SU-DHL-6 (cell line): ENCODE measurements at regions not wholly inside any gene's neighbourhood (a gene's known extent, or its start where the extent isn't known, plus 50 kb on each side); places are given as distances from the start of the nearest gene placed in this dataset.

ENCODE experiments used
- H2AFZ ChIP-seq: fragments of 200-600 bp; sonication (generic); 2 replicates; pipeline ENCODE4 v1.6.1; 2014; ENCODE audit warnings: low read depth, mild to moderate bottlenecking, moderate library complexity, mixed read lengths, antibody characterized with exemption, low read length; ENCODE audit not compliant: severe bottlenecking
- H3F3A ChIP-seq: fragments of 200-600 bp; shearing (Covaris generic); 2 replicates; pipeline ENCODE4 v1.6.0; 2016; ENCODE audit warnings: antibody characterized with exemption, mild to moderate bottlenecking; ENCODE audit not compliant: insufficient read depth
- H3K27ac ChIP-seq: fragments of 200-600 bp; sonication (generic); 2 replicates; pipeline ENCODE4 v1.5.1; 2016; ENCODE audit warnings: low read depth, mild to moderate bottlenecking, low read length, moderate library complexity, mixed read lengths
- H3K27me3 ChIP-seq: fragments of 200-600 bp; sonication (generic), shearing (Covaris generic); 2 replicates; pipeline ENCODE4 v1.6.0; 2014; ENCODE audit warnings: mild to moderate bottlenecking, low read length
- H3K36me3 ChIP-seq: fragments of 200-600 bp; sonication (generic); 2 replicates; pipeline ENCODE4 v1.6.1; 2014; ENCODE audit warnings: mild to moderate bottlenecking, low read length, mixed read lengths
- H3K4me2 ChIP-seq: fragments of 300-600, 200-600 bp; shearing (Covaris generic), sonication (generic); 2 replicates; pipeline ENCODE4 v1.6.0; 2014; ENCODE audit warnings: low read length, low read depth, mild to moderate bottlenecking; ENCODE audit not compliant: poor library complexity, severe bottlenecking
- H3K4me3 ChIP-seq: fragments of 200-600 bp; sonication (generic); 2 replicates; pipeline ENCODE4 v1.5.1; 2014; ENCODE audit warnings: antibody characterized with exemption, low read length, mild to moderate bottlenecking, mixed read lengths; ENCODE audit not compliant: insufficient read depth, poor library complexity, severe bottlenecking
- H3K79me2 ChIP-seq: fragments of 200-600 bp; sonication (generic); 2 replicates; pipeline ENCODE4 v1.6.1; 2014; ENCODE audit warnings: mild to moderate bottlenecking, low read length, moderate library complexity; ENCODE audit not compliant: insufficient read depth
- H3K9ac ChIP-seq: fragments of 200-600 bp; sonication (generic); 2 replicates; pipeline ENCODE4 v1.7.0; 2014; ENCODE audit warnings: mild to moderate bottlenecking, low read length
- H3K9me2 ChIP-seq: fragments of 200-600 bp; sonication (generic); replicated peaks from 2 replicates; pipeline ENCODE4 v1.6.1; 2014; ENCODE audit warnings: low read length; ENCODE audit not compliant: insufficient read depth
- H3K9me3 ChIP-seq: fragments of 200-600 bp; sonication (generic); 2 replicates; pipeline ENCODE4 v1.6.1; 2014; ENCODE audit warnings: low read length, mixed read lengths; ENCODE audit not compliant: insufficient read depth
- H4K20me1 ChIP-seq: fragments of 200-600 bp; sonication (generic); 2 replicates; pipeline ENCODE4 v1.6.1; 2014; ENCODE audit warnings: low read depth, mild to moderate bottlenecking, antibody characterized with exemption, low read length, moderate library complexity, mixed read lengths
- EZH2phosphoT487 ChIP-seq: fragments of 200-600 bp; sonication (generic), shearing (Covaris generic); conservative IDR thresholded peaks from 2 replicates; pipeline ENCODE4 v1.6.1; 2018; ENCODE audit warnings: mild to moderate bottlenecking, antibody characterized with exemption, low read length, moderate library complexity, mixed read lengths
- TF ChIP-seq, protein P1 (sequence below): fragments of 200-600 bp; sonication (generic); IDR thresholded peaks from one replicate; pipeline ENCODE4 v1.5.1; 2017; ENCODE audit warnings: antibody characterized with exemption, mild to moderate bottlenecking, low read length, moderate library complexity; ENCODE audit not compliant: insufficient read depth, poor library complexity, severe bottlenecking

DNA sequence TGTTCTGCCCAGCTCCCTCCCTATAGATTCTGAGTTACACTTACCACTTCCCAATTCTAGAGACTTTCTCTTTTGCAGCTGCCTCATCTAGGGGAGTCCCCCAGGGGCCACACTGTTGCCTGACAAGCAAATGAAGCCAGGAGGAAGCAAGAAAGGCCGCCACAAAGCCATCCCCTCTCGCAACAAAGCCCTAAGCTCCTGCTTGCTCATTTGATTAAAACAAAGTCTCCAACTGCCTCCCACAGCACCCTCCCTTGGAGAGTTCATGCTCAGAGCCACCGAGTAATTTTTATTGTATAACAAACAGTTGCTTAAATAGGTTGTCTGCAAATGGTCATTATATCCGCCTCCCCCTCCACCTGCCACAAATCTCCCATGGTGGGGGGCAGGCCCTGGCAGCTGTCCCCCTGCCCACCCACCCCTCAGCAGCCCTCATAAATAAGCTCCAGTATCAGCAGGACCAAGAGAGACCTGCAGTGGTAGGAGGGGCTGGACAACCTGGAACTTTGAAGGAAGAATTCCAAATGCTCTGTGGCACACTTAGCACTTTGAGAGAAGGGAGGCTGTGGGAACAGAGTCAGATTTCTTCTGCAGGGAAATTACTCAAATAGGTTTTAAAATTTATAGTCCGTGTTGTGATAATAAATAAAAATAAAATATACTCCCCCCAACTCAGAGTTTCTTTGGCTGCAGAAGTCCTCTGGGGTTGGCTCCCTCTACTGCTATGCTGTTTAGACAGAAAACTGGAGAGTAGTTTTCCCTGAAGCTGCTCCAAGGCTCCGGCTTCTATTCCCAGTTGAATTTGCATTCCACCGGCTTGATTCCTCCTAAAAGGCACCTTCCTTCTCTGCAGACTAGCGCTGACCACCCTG, 237.5 kb downstream of the TTLL7 start:
- H3F3A ChIP-seq = peaks cover 7% of the 10 kb centered on the region; the same call in 1 of the 2 replicates
- H3K4me3 ChIP-seq = no peak overlapping the region
- no peaks in the 10 kb centered on the region for H3K79me2 ChIP-seq
- no peaks in the 10 kb centered on the region for H3K36me3 ChIP-seq
- no peaks in the 10 kb centered on the region for H3K9me3 ChIP-seq
- peak overlapping the region; percentile 57 for H3K27ac ChIP-seq
- H3K4me2 ChIP-seq = peak overlapping the region; percentile 62
- TF ChIP-seq, protein P1, sequence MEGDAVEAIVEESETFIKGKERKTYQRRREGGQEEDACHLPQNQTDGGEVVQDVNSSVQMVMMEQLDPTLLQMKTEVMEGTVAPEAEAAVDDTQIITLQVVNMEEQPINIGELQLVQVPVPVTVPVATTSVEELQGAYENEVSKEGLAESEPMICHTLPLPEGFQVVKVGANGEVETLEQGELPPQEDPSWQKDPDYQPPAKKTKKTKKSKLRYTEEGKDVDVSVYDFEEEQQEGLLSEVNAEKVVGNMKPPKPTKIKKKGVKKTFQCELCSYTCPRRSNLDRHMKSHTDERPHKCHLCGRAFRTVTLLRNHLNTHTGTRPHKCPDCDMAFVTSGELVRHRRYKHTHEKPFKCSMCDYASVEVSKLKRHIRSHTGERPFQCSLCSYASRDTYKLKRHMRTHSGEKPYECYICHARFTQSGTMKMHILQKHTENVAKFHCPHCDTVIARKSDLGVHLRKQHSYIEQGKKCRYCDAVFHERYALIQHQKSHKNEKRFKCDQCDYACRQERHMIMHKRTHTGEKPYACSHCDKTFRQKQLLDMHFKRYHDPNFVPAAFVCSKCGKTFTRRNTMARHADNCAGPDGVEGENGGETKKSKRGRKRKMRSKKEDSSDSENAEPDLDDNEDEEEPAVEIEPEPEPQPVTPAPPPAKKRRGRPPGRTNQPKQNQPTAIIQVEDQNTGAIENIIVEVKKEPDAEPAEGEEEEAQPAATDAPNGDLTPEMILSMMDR = no peak
- no peak for TF ChIP-seq EZH2phosphoT487
- no peaks in the 10 kb centered on the region for H3K27me3 ChIP-seq
- H3K9ac ChIP-seq = peak overlapping the region; percentile 17; the same call in 1 of the 2 replicates
- peak overlapping the region; percentile 20 for H2AFZ ChIP-seq
- no peaks in the 10 kb centered on the region for H4K20me1 ChIP-seq
- H3K9me2 ChIP-seq = no peaks in the 10 kb centered on the region

DNA sequence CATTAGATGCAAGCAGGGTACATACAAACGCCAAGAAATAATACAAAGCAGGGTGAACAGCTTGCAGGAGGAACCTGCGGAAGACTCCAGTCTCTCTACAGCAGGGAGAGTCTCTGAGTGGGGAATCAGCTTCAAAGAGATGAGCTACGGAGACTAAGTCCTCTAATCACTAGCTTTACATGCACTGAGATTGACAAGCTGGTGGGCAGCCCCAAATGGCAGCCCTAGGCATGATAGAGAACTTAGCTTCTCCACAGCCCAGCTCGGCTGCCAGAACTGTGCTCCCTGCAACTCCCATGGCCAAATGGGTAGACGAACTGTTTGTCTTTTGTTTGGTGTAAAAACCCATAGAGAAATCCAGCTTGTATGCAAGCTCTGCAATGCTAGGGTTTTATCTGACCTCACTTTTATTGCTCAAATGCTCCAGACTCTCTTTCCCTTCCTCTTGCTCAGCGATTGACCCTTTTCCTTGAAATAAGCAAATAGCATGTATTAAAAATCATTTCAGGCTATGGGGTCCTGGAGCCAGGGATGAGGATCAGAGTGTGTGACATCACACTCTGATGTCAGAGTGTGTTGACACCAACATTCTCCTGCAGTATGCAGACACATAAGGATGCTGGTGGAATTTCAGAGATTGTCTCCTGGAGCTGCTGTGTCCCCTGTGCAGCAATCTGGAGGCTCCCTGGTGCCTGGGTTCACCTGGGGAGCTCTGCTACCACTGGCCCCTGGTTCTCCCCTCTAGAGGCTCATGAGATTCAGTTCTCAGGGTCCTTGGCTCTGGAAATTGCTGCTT, 238.5 kb downstream of the TTLL7 start:
- Histone ChIP-seq H3F3A (peaks cover 7% of the 10 kb centered on the region; the same call in 1 of the 2 replicates), H3K27me3 (no peaks in the 10 kb centered on the region), H3K9ac (no peak overlapping the region), H3K9me3 (no peaks in the 10 kb centered on the region), H3K79me2 (no peaks in the 10 kb centered on the region), H3K4me2 (peak overlapping the region; percentile 33), H2AFZ (no peak overlapping the region), H4K20me1 (no peaks in the 10 kb centered on the region), H3K4me3 (no peak overlapping the region), H3K27ac (peak overlapping the region; percentile 57), H3K9me2 (no peaks in the 10 kb centered on the region), H3K36me3 (no peaks in the 10 kb centered on the region)
- TF ChIP-seq EZH2phosphoT487 = no peak
- TF ChIP-seq, protein P1 = no peak

DNA sequence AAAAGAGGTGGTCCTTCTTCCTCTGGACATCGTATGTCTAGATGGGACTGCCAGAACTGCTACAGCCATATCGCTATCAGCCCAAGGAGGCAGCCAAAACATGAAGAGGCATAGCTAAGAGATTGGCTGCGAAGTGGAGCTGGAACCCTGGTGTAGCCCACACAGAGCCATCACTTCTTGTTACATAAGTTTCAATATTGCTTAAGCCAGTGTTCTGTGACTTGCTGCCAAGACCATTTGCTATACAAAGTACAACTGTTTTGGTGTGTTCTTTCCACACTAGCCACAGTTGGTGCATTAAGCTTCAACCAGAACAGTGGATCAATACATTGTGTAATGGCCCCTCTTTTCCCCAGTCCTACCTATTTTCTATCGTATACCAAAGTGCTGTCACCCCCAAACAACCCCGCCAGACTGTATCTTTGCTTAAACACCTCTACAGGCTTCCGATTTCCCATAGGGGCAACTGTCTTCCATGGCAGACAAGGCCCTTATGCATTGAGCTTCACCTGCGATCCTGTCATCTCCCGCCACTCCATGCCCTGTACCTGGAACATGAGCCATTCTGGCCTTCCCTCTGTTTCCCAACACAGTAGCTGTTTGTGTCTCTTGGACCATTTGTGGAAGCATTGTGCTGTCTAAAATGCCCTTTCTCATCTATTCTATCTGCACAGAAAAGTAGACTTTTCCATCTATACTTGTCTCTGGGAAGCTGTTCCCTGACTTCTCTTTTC, 241.8 kb downstream of the TTLL7 start:
- TF ChIP-seq, protein P1 = no peak
- no peak for TF ChIP-seq EZH2phosphoT487
- no peak overlapping the region for H3K9ac ChIP-seq
- no peak overlapping the region for H3K4me2 ChIP-seq
- H3K79me2 ChIP-seq = no peaks in the 10 kb centered on the region
- H3F3A ChIP-seq = no peaks in the 10 kb centered on the region
- no peaks in the 10 kb centered on the region for H3K9me3 ChIP-seq
- no peaks in the 10 kb centered on the region for H3K27me3 ChIP-seq
- no peak overlapping the region for H2AFZ ChIP-seq
- no peaks in the 10 kb centered on the region for H3K36me3 ChIP-seq
- H3K27ac ChIP-seq = no peak overlapping the region
- H3K4me3 ChIP-seq = no peak overlapping the region
- H3K9me2 ChIP-seq = no peaks in the 10 kb centered on the region
- no peaks in the 10 kb centered on the region for H4K20me1 ChIP-seq
